Psoas muscle (tissue), 7 donors: ENCODE measurements at regions not wholly inside any gene's neighbourhood (a gene's known extent, or its start where the extent isn't known, plus 50 kb on each side); places are given as distances from the start of the nearest gene placed in this dataset.

ENCODE experiments used
- ATAC-seq, 4 donors: fragments of 200-7000 bp; cut with Tn5 transposase; one replicate each; pipeline ENCODE4 v1.9.1; 2020; ENCODE audit warnings: moderate library complexity in 3 of 4, mild to moderate bottlenecking in 2 of 4
- DNase-seq, 2 donors: peaks; one replicate each; pipeline ENCODE4 v3.0.0-alpha.2; 2020
- H3K27ac ChIP-seq: fragments of 200-600 bp; one replicate; pipeline ENCODE4 v1.8.0; 2022
- H3K27me3 ChIP-seq, 3 donors: fragments of 200-600 bp in 1 of 3; one replicate each; pipeline versions ENCODE4 v1.6.1 to v1.8.0; 2013 to 2022; ENCODE audit warnings: low read length in 2 of 3, mild to moderate bottlenecking in 2 of 3, moderate library complexity in 1 of 3; ENCODE audit not compliant: insufficient read depth in 3 of 3
- H3K36me3 ChIP-seq, 2 donors: fragments of 200-600 bp in 1 of 2; one replicate each; pipeline versions ENCODE4 v1.6.1 to v1.8.0; 2013 to 2022; ENCODE audit warnings: low read depth in 1 of 2, mild to moderate bottlenecking in 1 of 2, moderate library complexity in 1 of 2; ENCODE audit not compliant: insufficient read depth in 1 of 2
- H3K4me1 ChIP-seq: fragments of 200-600 bp; one replicate; pipeline ENCODE4 v1.8.0; 2022
- H3K4me3 ChIP-seq: fragments of 200-600 bp; one replicate; pipeline ENCODE4 v1.8.0; 2022; ENCODE audit warnings: mild to moderate bottlenecking
- H3K9me3 ChIP-seq: fragments of 200-600 bp; one replicate; pipeline ENCODE4 v1.8.0; 2022
- WGBS, 3 donors: extraction: QIAGEN DNeasy Blood & Tissue Kit; methylation state at CpG; one replicate each; pipeline versions ENCODE4 v1.1.6 to v1.1.7; 2013; 5-methylcytosine and 5-hydroxymethylcytosine counted together
- intact Hi-C, 2 donors: fragments of 100-400 bp; cut with DNase I; formaldehyde crosslinking; loops; one replicate each; pipeline versions ENCODE4 v1.11.0 to v1.14.2; 2022
- TF ChIP-seq, protein P1 (sequence below): fragments of 200-600 bp; IDR thresholded peaks from one replicate; pipeline ENCODE4 v1.8.0; 2022; ENCODE audit warnings: antibody characterized with exemption
- donor health status: healthy with polysubstance abuse.
- donor health status: DM: no; HTN: no; CAD: no; lungs with moderate emphysema.
- donor health status: Bipolar disorder and iron deficiency.
- donor health status: healthy.
- donor health status: DM: yes; HTN: yes; CAD: no.
- donor health status: DM: no; HTN: no; CAD: no.
- donor health status: DM: yes; HTN: yes; CAD: no.

DNA sequence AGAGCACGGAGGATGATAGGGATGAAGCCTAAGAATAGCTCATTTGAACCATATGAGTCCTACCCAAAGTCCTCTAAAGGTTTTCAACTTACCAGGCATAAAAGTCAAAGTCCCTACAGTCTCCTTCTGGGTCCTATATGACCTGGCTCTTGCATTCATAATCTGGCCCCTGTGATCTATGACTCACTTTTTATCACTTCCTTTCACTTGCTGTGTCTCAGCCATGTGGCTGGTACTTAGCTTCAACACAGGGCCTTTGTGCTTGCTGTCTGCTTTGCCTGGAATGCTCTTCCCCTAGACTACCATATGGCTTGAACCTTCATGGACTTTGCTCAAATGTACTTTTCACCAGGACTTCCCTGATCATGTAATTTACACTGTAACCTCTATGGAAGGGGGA is 137.6 kb upstream of the TMTC1 start:
- H3K4me3 ChIP-seq = no peak overlapping the region
- H3K27me3 ChIP-seq = no peaks in the 10 kb centered on the region
- DNase-seq (no peak), ATAC-seq (no peak)
- WGBS, 3 donors = 78 to 84% (median 79%) methylated on average over 1 of the region's 1 CpG
- H3K27ac ChIP-seq = no peak overlapping the region
- H3K9me3 ChIP-seq = no peaks in the 10 kb centered on the region
- H3K4me1 ChIP-seq = no peaks in the 10 kb centered on the region
- TF ChIP-seq, protein P1, sequence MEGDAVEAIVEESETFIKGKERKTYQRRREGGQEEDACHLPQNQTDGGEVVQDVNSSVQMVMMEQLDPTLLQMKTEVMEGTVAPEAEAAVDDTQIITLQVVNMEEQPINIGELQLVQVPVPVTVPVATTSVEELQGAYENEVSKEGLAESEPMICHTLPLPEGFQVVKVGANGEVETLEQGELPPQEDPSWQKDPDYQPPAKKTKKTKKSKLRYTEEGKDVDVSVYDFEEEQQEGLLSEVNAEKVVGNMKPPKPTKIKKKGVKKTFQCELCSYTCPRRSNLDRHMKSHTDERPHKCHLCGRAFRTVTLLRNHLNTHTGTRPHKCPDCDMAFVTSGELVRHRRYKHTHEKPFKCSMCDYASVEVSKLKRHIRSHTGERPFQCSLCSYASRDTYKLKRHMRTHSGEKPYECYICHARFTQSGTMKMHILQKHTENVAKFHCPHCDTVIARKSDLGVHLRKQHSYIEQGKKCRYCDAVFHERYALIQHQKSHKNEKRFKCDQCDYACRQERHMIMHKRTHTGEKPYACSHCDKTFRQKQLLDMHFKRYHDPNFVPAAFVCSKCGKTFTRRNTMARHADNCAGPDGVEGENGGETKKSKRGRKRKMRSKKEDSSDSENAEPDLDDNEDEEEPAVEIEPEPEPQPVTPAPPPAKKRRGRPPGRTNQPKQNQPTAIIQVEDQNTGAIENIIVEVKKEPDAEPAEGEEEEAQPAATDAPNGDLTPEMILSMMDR = no peak
- H3K36me3 ChIP-seq = no peaks in the 10 kb centered on the region
- intact Hi-C loops = no loop called here

DNA sequence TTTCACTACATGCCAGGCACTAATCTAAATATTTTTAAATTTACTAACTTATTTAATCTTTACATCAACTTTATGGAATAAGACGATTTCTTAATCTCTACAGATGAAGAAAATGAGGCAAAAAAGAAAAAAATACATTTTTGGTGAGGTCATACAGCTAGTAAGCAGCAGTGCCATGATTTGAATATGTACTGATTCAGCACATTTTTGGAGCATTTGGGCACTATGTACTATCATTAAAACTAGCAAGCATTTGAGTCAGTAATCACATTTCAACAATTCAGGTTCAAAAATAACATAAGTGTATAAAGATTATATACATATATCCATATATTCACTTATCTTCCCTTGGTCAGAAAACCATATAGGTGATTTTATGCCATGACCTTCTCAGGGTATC is 124.4 kb upstream of the TMTC1 start:
- no peaks in the 10 kb centered on the region for H3K4me1 ChIP-seq
- no peaks in the 10 kb centered on the region for H3K36me3 ChIP-seq
- no peak overlapping the region for H3K4me3 ChIP-seq
- DNase-seq (no peak), ATAC-seq (no peak)
- peaks cover 0 to 2% (median 0%) of the 10 kb centered on the region in 3 donors for H3K27me3 ChIP-seq
- intact Hi-C loops = no loop called here
- TF ChIP-seq, protein P1 = no peak
- H3K27ac ChIP-seq = no peak overlapping the region
- WGBS, 3 donors = 38 to 61% (median 47%) methylated on average over 1 of the region's 1 CpG
- no peaks in the 10 kb centered on the region for H3K9me3 ChIP-seq

DNA sequence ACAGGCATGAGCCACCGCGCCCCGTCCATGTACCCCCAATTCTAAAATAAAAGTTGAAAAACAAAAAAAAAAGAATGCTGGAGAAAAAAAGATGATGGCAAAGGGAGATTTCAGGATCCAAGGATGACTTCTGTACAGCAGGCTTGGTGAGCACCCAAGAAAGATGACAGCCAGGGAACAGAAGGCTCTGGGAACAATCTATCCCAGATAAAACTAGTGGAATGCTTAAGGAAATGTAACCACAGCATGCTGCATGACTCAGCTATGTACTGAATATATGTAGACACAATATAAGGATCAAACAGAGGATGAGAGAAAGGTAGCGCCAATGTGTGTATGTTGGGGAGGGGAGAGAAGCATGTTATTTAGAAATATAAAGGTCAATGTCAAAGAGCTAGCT is 123.7 kb upstream of the TMTC1 start:
- TF ChIP-seq, protein P1 = no peak
- no peak overlapping the region for H3K4me3 ChIP-seq
- peaks cover 0 to 2% (median 0%) of the 10 kb centered on the region in 3 donors for H3K27me3 ChIP-seq
- no peaks in the 10 kb centered on the region for H3K36me3 ChIP-seq
- no peaks in the 10 kb centered on the region for H3K9me3 ChIP-seq
- intact Hi-C loops = no loop called here
- 93 to 97% (median 96%) methylated on average over 4 of the region's 4 CpGs for WGBS, 3 donors
- ATAC-seq (no peak), DNase-seq (no peak)
- no peak overlapping the region for H3K27ac ChIP-seq
- H3K4me1 ChIP-seq = no peaks in the 10 kb centered on the region

DNA sequence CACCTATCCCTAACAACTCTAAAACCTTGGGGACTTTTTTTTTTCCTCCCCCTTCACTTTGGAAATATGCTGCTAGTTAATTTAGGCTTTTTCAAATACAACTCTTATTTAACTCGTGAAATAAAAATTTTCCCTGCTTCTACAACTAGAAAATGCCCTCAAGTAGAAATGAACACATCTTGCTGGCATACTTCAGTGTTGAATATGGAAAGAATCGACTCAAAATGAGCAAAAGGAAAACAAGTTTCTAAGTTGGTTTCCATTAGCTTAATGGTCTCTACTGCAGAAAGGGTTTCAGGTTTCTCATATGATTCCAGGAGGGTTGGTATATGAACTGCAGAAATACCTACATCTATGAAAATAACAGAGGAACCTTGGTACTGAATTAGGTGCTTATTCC is 118.3 kb upstream of the TMTC1 start:
- intact Hi-C loops = no loop called here
- Histone ChIP-seq H3K27me3 (peaks cover 0 to 2% (median 0%) of the 10 kb centered on the region in 3 donors), H3K4me3 (no peak overlapping the region), H3K27ac (no peak overlapping the region), H3K36me3 (no peaks in the 10 kb centered on the region), H3K4me1 (no peaks in the 10 kb centered on the region), H3K9me3 (no peaks in the 10 kb centered on the region)
- TF ChIP-seq, protein P1 = no peak
- no peak for DNase-seq
- ATAC-seq = no peak
- 62 to 79% (median 75%) methylated on average over 2 of the region's 2 CpGs for WGBS, 3 donors

DNA sequence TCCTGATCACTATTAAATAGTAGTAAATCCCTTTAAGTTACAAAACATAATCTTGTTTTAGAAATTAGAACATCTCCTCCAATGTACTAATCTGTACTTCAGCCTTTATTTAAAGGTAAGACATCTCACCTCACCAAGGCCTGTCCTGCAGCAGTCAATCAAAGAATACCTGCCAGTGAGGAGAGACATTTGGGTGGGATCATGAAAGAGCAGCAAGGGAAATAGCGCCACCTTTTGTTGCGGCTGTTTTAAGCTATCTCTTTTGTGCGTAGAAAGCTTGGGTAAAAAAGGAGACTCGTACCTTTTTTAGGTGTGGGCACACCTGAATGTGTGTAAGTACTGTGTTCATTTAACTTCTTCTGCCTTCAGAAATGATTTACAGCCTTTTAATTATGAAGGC is 117.8 kb upstream of the TMTC1 start:
- no peaks in the 10 kb centered on the region for H3K27me3 ChIP-seq
- WGBS, 3 donors = 71 to 80% (median 80%) methylated on average over 4 of the region's 4 CpGs
- TF ChIP-seq, protein P1 = no peak
- DNase-seq (no peak), ATAC-seq (no peak)
- no peaks in the 10 kb centered on the region for H3K9me3 ChIP-seq
- intact Hi-C loops = no loop called here
- no peak overlapping the region for H3K4me3 ChIP-seq
- H3K27ac ChIP-seq = no peak overlapping the region
- no peaks in the 10 kb centered on the region for H3K4me1 ChIP-seq
- no peaks in the 10 kb centered on the region for H3K36me3 ChIP-seq
